Activated CD4-positive, alpha-beta T cell treated with anti-CD3 and anti-CD28 coated beads, Interleukin-2, amount 10 ng/mL, durations not matched to agents 7 days and 5 days (primary cell): ENCODE measurements at regions not wholly inside any gene's neighbourhood (a gene's known extent, or its start where the extent isn't known, plus 50 kb on each side); places are given as distances from the start of the nearest gene placed in this dataset.

ENCODE experiments used
- CTCF ChIA-PET: fragments of 350-600 bp; sonication (Branson Sonifier 250); formaldehyde crosslinking; loops from one replicate; lab custom pipeline; 2021; ENCODE audit warnings: antibody characterized with exemption; lab: Charles Lee
- POLR2A ChIA-PET: fragments of 350-600 bp; sonication (Branson Sonifier 250); formaldehyde crosslinking; loops from one replicate; lab custom pipeline; 2021; ENCODE audit warnings: antibody characterized with exemption; lab: Charles Lee
- DNase-seq: peaks from one replicate; pipeline ENCODE4 v3.0.0-alpha.2; 2020
- H3K27ac Mint-ChIP-seq: one replicate; pipeline ENCODE4 v1.8.0; 2021; ENCODE audit warnings: mild to moderate bottlenecking, moderate library complexity, mixed read lengths
- H3K27me3 Mint-ChIP-seq: one replicate; pipeline ENCODE4 v1.8.0; 2021; ENCODE audit warnings: mixed read lengths
- H3K36me3 Mint-ChIP-seq: one replicate; pipeline ENCODE4 v1.8.0; 2021; ENCODE audit warnings: low read depth, mixed read lengths
- H3K4me1 Mint-ChIP-seq: one replicate; pipeline ENCODE4 v1.8.0; 2021; ENCODE audit warnings: mixed read lengths
- H3K4me3 Mint-ChIP-seq: one replicate; pipeline ENCODE4 v1.8.0; 2021; ENCODE audit warnings: mild to moderate bottlenecking, moderate library complexity, mixed read lengths
- H3K9me3 Mint-ChIP-seq: one replicate; pipeline ENCODE4 v1.8.0; 2021; ENCODE audit warnings: mixed read lengths

DNA sequence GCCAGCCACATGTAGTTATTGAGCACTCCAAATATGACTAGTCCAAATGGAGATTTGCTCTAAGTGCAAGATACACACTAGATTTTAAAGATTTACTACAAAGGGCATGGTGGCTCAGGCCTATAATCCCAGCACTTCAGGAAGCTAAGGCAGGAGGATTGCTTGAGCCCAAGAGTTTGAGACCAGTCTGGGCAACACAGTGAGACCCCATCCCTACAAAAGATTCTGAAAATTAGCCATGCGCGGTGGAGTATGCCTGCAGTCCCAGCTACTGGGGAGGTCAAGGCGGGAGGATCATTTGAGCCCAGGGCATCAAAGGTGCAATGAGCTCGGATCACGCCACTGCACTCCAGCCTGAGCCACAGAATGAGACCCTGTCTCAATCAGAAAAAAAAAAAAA, 93.5 kb upstream of the HNRNPA3 start:
- H3K27me3 Mint-ChIP-seq, result peaks cover 16% of the 10 kb centered on the region
- no peak overlapping the region for H3K4me3 Mint-ChIP-seq
- H3K4me1 Mint-ChIP-seq, result no peaks in the 10 kb centered on the region
- no peaks in the 10 kb centered on the region for H3K36me3 Mint-ChIP-seq
- no peak for DNase-seq
- ChIA-PET CTCF (interaction anchor here (0.9 kb wide), 1 partner anchor 112 kb away, joined by 3 read pairs; no protein-coding TSS in a partner anchor), POLR2A (no interaction called here)
- H3K9me3 Mint-ChIP-seq, result no peaks in the 10 kb centered on the region
- no peak overlapping the region for H3K27ac Mint-ChIP-seq

GRCh38 chr2:177123048-177123447, 89.5 kb upstream of the HNRNPA3 start:
- no peaks in the 10 kb centered on the region for H3K4me1 Mint-ChIP-seq
- DNase-seq, result no peak
- peaks cover 16% of the 10 kb centered on the region for H3K27me3 Mint-ChIP-seq
- H3K9me3 Mint-ChIP-seq, result no peaks in the 10 kb centered on the region
- no peaks in the 10 kb centered on the region for H3K36me3 Mint-ChIP-seq
- no peak overlapping the region for H3K4me3 Mint-ChIP-seq
- ChIA-PET CTCF (no interaction called here), POLR2A (no interaction called here)
- H3K27ac Mint-ChIP-seq, result no peak overlapping the region

- CTCF ChIA-PET, result no interaction called here
- POLR2A ChIA-PET, result no interaction called here
- Mint-ChIP-seq H3K27ac (no peak overlapping the region), H3K9me3 (no peaks in the 10 kb centered on the region), H3K27me3 (peaks cover 16% of the 10 kb centered on the region), H3K36me3 (no peaks in the 10 kb centered on the region), H3K4me3 (no peak overlapping the region), H3K4me1 (peaks cover 4% of the 10 kb centered on the region)
- DNase-seq, result no peak
Observed at GRCh38 chr2:177124371-177124770, 88.2 kb upstream of the HNRNPA3 start.

- CTCF ChIA-PET, result no interaction called here
- POLR2A ChIA-PET, result no interaction called here
Observed at GRCh38 chr2:177127821-177128220, 84.8 kb upstream of the HNRNPA3 start.

DNA sequence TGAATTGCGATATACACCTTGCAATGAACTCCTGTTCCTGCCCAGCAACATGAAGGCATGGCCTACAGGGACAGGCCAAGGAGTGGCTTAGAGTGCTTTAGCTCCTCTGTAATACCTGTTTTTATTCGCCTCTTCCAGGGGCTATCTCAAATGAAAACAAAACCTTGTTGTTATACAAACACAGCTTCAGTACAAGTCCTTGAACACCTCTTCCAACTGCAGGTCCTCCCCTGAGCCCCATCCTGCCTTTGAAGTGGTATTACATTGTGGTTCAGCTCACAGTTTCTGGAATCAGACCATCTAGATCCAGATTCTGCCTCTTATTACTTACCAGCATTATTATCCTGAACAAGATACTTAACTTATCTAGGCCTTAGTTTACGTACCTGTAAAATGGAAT, 83.0 kb upstream of the HNRNPA3 start:
- H3K4me1 Mint-ChIP-seq, result peaks cover 14% of the 10 kb centered on the region
- H3K27me3 Mint-ChIP-seq, result peaks cover 10% of the 10 kb centered on the region
- H3K9me3 Mint-ChIP-seq, result no peaks in the 10 kb centered on the region
- H3K4me3 Mint-ChIP-seq, result no peak overlapping the region
- no peak overlapping the region for H3K27ac Mint-ChIP-seq
- no peaks in the 10 kb centered on the region for H3K36me3 Mint-ChIP-seq
- DNase-seq, result no peak
- CTCF ChIA-PET, result interaction anchor here (1.1 kb wide), 1 partner anchor 9 kb away, joined by 5 read pairs; no protein-coding TSS in a partner anchor
- POLR2A ChIA-PET, result no interaction called here

More at GRCh38 chr2:177127821-177128220, 84.8 kb upstream of the HNRNPA3 start:
- no peaks in the 10 kb centered on the region for H3K9me3 Mint-ChIP-seq
- H3K4me3 Mint-ChIP-seq, result no peak overlapping the region
- no peak for DNase-seq
- H3K36me3 Mint-ChIP-seq, result no peaks in the 10 kb centered on the region
- H3K27ac Mint-ChIP-seq, result no peak overlapping the region
- peaks cover 12% of the 10 kb centered on the region for H3K27me3 Mint-ChIP-seq
- H3K4me1 Mint-ChIP-seq, result peaks cover 14% of the 10 kb centered on the region

- POLR2A ChIA-PET, result no interaction called here
Observed at GRCh38 chr2:177131858-177132257, 80.7 kb upstream of the HNRNPA3 start.

DNA sequence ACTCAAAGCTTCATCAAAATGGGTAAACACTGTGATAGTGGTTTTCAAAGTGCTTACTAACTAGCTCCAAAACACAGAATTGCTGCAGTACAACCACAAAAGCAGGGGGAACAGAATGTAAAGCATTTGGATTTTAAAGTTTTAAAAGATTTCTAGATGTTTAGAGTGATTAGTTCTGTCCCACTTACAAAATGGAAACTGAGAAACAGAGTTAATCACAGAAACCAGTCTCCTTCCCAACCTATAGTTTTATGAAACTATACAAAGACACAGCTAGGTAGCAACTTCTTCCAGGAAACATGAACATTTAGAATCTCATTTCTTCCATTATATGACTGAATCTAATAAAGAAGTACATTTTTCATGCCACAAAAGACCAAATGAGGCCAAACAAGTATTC, 73.8 kb upstream of the HNRNPA3 start:
- Mint-ChIP-seq H3K27me3 (peaks cover 20% of the 10 kb centered on the region), H3K36me3 (no peaks in the 10 kb centered on the region), H3K9me3 (no peaks in the 10 kb centered on the region), H3K27ac (no peak overlapping the region), H3K4me1 (no peaks in the 10 kb centered on the region), H3K4me3 (no peak overlapping the region)
- no peak for DNase-seq
- ChIA-PET POLR2A (no interaction called here), CTCF (interaction anchor here (3.5 kb wide), 1 partner anchor 10 kb away, joined by 14 read pairs; no protein-coding TSS in a partner anchor)

More at GRCh38 chr2:177131858-177132257, 80.7 kb upstream of the HNRNPA3 start:
- H3K27ac Mint-ChIP-seq, result no peak overlapping the region
- H3K4me3 Mint-ChIP-seq, result no peak overlapping the region
- peaks cover under 1% of the 10 kb centered on the region for H3K27me3 Mint-ChIP-seq
- no peak for DNase-seq
- CTCF ChIA-PET, result no interaction called here
- H3K36me3 Mint-ChIP-seq, result no peaks in the 10 kb centered on the region
- no peaks in the 10 kb centered on the region for H3K9me3 Mint-ChIP-seq
- peaks cover 14% of the 10 kb centered on the region for H3K4me1 Mint-ChIP-seq

DNA sequence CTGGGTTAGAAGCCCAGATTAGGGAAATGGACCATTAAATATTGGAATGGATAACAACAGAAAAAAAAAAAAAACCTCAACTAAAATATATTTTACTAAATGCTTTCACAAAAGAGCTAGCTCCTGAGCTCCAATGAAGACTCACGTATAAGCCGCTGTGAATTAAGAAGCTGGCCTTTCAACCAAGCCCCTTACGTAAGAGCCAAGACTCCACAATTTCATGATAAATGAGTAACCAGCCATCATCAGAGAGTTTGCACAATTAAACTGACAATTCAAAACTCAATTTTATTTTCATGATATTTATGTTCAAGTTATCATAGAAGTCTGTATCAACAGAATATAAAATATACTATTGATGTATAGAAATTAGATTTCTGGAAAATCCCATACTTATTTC, 70.7 kb upstream of the HNRNPA3 start:
- POLR2A ChIA-PET, result no interaction called here

GRCh38 chr2:177143444-177143843, 69.2 kb upstream of the HNRNPA3 start:
- CTCF ChIA-PET, result interaction anchor here (0.7 kb wide), 1 partner anchor 13 kb away, joined by 6 read pairs; no protein-coding TSS in a partner anchor
- Mint-ChIP-seq H3K27ac (no peak overlapping the region), H3K4me1 (peaks cover 10% of the 10 kb centered on the region), H3K9me3 (no peaks in the 10 kb centered on the region), H3K27me3 (peaks cover 47% of the 10 kb centered on the region), H3K36me3 (no peaks in the 10 kb centered on the region), H3K4me3 (no peak overlapping the region)
- no peak for DNase-seq
- POLR2A ChIA-PET, result no interaction called here

More for the DNA sequence above, 70.7 kb upstream of the HNRNPA3 start:
- Mint-ChIP-seq H3K9me3 (no peaks in the 10 kb centered on the region), H3K4me3 (no peak overlapping the region), H3K4me1 (no peaks in the 10 kb centered on the region), H3K36me3 (no peaks in the 10 kb centered on the region), H3K27me3 (peaks cover 35% of the 10 kb centered on the region), H3K27ac (no peak overlapping the region)
- CTCF ChIA-PET, result interaction anchor here (0.6 kb wide), 1 partner anchor 705 kb away, joined by 5 read pairs; no protein-coding TSS in a partner anchor
- DNase-seq, result no peak

DNA sequence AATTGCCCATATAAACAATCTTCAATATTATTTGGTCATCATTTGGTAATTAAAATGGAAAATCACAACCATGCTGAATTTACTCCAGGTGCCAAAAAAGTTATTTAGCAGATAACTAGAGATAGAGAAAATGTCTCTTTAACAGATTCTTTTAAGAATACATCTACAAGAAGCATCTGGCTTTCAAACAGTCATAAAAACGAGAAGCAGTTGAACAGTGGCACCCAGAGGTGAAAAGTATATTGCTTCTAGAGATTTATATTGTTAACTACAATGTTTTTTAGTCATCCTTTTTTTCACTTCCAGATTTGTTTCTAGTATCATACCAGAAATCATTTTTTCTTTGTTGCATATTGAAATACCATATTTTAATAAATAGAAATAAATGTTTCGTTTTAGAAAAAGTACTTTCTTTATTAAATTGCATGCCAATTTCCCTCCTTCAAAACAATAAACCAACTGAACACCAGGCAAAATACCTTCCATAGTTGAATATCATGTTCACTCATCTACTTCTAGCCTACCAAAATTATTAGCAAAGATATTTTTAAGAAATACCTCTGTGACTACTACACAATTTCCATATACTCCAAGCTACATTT, 65.4 kb upstream of the HNRNPA3 start:
- peaks cover 60% of the 10 kb centered on the region for H3K27me3 Mint-ChIP-seq
- peak; percentile 59 for DNase-seq
- H3K36me3 Mint-ChIP-seq, result no peaks in the 10 kb centered on the region
- ChIA-PET CTCF (interaction anchor here (0.6 to 3.2 kb wide), 6 partner anchors 10 to 1007 kb away, joined by 3 to 24 read pairs (median 4); no protein-coding TSS in a partner anchor), POLR2A (no interaction called here)
- H3K4me1 Mint-ChIP-seq, result peaks cover 17% of the 10 kb centered on the region
- H3K9me3 Mint-ChIP-seq, result no peaks in the 10 kb centered on the region
- H3K4me3 Mint-ChIP-seq, result no peak overlapping the region
- no peak overlapping the region for H3K27ac Mint-ChIP-seq

DNA sequence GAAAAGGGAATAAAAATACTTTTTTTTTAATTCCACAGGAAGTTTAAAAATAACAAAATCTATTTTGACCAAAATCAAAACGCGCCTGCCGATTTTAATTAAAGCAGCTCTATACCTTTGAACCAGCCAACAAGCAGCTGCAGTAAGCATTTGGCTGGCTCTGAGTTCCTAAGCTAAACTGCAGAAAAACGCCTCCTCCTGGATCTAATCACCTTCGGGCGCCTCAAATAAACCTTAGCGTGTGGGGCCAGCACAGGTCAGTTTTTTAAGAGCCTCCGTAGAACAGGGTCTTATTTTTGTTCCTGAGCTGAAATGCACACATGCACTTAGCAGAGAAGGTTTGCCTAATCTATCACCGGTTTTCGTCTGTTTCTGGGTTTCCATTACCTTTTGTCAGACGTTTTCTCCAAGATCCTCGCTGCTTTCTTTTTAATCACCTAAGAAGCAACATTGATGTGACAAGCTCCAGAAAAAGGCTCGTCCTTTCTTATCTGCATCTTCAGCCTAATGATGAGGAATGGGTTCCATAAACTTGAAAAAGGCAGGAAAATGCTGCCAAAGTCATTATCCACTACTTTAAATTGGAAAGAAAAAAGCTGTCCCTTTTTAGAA, 64.7 kb upstream of the HNRNPA3 start:
- Mint-ChIP-seq H3K27me3 (peaks cover 61% of the 10 kb centered on the region), H3K27ac (no peak overlapping the region), H3K36me3 (no peaks in the 10 kb centered on the region), H3K4me3 (peak overlapping the region; percentile 78), H3K9me3 (no peaks in the 10 kb centered on the region), H3K4me1 (peaks cover 17% of the 10 kb centered on the region)
- DNase-seq, result no peak
- ChIA-PET POLR2A (no interaction called here), CTCF (interaction anchor here (0.6 to 3.2 kb wide), 13 partner anchors 8 to 1008 kb away, joined by 3 to 24 read pairs (median 4); no protein-coding TSS in a partner anchor)

GRCh38 chr2:177148477-177149154, 64.0 kb upstream of the HNRNPA3 start:
- Mint-ChIP-seq H3K9me3 (no peaks in the 10 kb centered on the region), H3K36me3 (no peaks in the 10 kb centered on the region), H3K27ac (peak overlapping the region; percentile 51), H3K27me3 (peaks cover 56% of the 10 kb centered on the region), H3K4me3 (peak overlapping the region; percentile 78), H3K4me1 (peaks cover 17% of the 10 kb centered on the region)
- ChIA-PET CTCF (interaction anchor here (0.6 to 3.2 kb wide), 16 partner anchors 8 to 1022 kb away, joined by 3 to 24 read pairs (median 4); no protein-coding TSS in a partner anchor), POLR2A (no interaction called here)
- peak; percentile 82 for DNase-seq

DNA sequence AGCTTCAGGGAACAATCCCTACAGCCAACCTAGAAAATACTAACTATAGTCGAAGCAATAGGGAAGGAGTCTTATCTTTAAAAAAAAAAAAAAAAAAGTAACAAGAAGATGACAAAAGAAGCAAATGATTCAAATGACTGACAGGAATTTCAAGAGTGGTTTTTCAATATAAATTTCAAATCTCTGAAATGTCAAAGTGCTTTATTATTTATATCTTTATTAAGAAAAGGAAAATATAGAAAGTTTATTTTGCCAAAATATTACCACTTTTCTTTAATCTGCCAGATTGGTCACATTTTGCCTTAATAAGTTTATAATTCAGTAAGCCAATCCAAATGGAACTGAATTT, 63.5 kb upstream of the HNRNPA3 start:
- CTCF ChIA-PET, result interaction anchor here (0.6 to 3.2 kb wide), 15 partner anchors 8 to 1022 kb away, joined by 3 to 24 read pairs (median 4); no protein-coding TSS in a partner anchor
- Mint-ChIP-seq H3K27ac (no peak overlapping the region), H3K4me3 (peak overlapping the region; percentile 78), H3K4me1 (peaks cover 17% of the 10 kb centered on the region), H3K9me3 (no peaks in the 10 kb centered on the region), H3K36me3 (no peaks in the 10 kb centered on the region), H3K27me3 (peaks cover 55% of the 10 kb centered on the region)
- POLR2A ChIA-PET, result no interaction called here
- no peak for DNase-seq
